Putamen (tissue), 1 donor: ENCODE measurements at regions not wholly inside any gene's neighbourhood (a gene's known extent, or its start where the extent isn't known, plus 50 kb on each side); places are given as distances from the start of the nearest gene placed in this dataset.

Experiments
- DNase-seq: peaks from one replicate; pipeline ENCODE4 v3.0.0-alpha.2; 2016; ENCODE audit warnings: low spot score

DNA sequence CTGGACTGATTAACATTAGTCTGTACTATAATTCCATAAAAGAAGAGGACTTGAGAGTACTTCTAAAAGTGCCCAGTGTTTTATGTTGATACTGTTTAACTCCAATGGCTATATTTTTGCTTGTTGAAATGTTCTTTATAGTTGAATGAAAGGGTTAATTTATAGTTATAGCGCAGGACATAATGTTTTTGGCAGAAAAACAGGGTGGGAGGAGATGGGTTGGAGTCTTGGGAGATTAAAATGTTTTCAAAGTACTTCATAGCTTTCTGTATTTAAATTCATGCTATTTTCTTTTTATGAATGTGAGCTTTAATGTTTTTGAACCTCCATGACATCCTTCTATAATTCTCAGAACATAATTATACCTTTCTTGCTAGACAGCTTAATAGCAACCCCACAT, 108.2 kb downstream of the CNTN3 start:
- no peak for DNase-seq

DNA sequence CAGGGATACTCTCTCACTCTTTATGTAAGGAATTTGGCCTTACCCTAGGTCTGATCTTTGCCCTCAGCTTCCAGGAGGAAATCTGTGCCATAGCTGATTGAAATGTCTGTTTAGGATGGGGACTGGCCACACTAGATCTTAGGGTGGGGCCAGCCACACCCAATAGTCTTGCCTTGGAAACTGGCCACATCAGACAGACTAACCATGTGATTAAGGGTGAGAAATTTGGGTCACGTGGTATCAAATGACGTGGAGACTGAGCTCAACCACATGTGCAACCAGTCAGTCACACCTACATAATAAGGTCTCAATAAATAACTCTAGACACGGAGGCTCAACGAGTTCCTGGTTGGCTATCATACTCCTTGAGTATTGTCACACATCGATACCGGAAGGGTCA, 113.5 kb downstream of the CNTN3 start:
- DNase-seq, result no peak

DNA sequence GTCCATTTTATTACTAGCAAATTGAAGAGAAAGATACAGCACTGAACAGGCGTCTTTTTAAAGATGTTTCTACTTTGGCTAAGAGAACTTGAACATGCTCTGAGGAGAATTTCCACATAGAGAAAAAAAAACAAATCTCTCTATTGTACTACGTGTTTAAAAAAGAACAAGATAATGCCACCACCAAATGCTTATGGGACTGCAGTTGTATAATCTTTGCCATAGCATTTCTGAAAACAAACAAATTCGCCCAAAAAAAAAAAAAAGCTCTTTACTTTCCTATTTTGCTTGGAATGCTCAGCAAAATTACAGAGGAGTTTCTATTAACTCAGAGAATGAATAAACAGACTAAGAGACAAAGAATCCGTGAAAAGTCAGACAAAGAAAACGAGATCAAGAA, 114.2 kb downstream of the CNTN3 start:
- DNase-seq, result no peak

DNA sequence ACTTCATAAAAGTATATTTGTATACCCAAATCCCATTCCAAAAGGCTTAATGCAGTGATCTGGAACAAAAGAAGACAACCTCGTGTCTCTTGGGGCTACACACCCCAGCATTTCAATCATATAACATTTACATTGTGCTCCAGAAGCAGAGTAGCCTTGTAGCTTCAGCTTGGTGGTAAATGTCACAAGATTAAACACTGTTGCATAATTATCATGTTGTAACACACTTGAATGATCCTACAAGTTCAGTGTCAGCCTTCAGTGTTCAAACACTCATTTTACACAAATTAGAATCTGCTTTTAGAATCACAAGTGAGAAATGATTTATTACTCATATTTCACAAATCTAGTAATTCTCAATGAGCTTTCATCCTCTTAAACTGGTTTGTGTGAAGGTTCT, 122.6 kb downstream of the CNTN3 start:
- no peak for DNase-seq

DNA sequence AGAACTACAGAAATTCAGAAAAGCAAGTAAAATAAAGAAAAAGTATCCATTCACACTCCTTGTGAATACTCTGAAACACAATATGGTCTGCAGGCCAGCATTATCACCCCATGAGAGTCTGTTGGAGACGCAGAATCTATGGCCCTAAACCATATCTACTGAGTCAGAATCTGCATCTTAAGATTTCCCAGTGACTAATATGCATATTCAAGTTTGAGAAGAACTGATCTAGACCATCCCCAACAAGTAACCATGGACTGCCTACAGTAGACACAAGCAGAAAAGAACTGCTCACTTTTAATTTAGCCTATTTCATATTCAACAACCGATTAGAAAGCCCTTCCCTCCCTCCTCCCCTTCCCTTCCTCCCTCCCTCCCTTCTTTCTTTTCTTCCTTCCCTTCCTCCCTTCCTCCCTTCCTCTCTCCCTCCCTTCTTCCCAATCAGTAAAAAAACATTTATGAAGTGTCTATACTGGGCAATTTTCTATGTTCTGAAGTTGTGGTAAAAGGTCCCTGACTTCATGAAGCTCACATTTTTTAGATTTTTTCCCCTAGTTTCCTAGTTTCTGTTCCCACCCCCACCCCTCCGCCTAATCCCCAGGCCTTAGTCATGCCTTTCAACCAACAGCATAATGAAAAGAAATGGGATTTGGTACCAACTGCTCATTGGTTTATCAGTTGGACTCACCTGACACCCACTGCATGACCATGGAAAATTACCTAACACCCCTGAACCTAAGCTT, 125.2 kb downstream of the CNTN3 start:
- DNase-seq, result no peak

DNA sequence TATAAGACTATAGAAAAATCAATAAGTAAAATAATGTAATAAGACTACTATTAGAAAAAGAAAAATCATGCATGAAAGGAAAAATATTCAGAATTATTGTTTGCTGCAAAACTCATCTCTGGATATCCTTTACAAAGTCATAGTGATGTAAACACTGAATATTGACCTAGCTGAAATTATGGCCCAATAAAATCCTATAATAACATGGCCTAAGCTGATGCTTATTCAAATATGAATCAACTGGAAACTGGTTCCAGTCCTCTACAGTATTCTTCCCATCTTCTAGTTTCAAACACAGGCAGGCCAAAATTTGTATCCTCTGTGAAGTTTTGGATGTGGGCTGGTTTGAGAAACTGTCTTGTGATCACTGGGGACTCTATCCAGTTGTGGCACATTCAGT, 134.5 kb downstream of the CNTN3 start:
- DNase-seq, result no peak

DNA sequence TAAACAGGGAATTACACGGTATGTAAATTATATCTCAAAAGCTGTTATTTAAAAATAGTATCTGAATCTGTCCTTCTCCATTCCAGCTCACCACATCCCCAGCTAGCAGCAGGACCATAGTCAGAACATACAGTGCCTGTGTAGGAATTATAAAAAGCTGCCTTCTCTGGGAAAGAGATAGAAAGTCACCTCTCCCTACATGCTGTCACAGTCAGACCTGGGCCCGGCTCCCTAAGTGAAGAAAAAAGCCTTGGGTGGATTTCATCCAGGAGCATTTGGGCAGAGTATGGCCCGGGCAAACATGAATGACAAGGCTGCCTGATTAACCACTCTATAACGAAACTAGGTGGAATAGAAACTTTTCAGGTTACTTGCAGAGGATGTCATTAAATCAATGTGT, 144.1 kb downstream of the CNTN3 start:
- no peak for DNase-seq

DNA sequence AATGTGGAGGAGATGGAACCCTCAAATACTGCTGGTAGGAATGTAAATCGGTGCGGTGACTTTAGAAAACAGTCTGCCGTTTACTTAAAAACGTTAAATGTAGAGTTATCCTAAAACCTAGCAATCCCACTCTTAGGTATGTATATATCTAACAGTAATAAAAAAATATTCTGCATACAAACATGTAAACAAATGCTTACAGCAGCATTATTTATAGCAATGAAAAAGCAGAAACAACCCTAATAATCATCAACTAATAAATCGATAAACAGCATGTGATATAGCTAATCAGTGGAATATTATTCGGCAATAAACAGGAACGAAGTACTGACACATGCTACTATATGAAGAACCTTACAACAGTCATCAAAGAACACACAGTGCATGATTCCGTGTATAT, 144.7 kb downstream of the CNTN3 start:
- no peak for DNase-seq

DNA sequence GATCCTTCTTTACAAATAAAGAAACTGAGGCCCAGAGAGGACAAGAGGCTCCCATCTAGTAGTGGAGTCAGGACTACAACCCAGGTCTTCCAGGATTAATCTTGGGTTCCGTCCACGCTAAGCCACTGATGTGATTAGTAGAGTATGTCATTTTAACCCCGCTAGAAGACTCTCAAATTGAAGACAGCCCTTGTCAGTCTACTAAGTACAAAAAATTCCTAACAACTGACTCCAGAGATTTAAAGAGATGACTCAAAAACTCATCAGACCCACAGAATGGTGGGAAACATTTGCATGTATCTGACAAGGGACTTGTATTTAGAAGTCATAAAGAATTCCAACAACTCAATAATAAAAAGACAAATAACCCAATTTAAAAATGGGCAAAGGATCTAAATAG, 145.3 kb downstream of the CNTN3 start:
- no peak for DNase-seq

DNA sequence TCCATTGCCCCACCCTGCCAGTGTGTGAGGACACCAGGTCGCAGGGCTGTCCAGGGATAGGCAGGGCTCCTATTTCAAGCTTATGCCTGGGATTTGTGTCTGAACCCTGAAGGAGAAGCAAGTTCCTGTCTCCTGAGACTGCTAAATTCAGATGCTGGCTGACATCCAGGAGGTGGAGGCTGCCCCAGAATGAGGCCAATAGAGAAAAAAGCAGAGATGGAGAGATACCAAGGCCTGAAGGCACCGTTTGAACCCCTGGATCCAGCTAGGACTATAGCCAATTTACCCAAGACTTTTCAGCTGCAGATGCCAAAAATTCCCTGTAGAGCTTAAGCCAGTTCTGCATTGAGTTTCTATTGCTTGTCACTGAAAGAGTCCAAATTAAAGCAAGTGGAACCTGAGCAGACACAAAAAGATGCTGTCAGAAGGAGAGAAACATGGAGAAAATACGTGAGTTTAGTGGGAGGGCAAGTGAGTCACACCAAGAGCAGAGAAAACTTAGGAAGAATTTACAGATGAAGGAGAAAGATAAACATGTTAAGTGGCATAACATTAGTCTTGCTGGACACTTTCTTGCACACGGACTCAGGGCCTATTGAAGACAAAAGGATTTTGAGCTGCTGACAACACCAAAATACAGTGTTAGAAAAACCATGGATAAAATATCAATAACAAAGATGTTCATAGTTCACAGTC, 148.6 kb downstream of the CNTN3 start:
- no peak for DNase-seq

DNA sequence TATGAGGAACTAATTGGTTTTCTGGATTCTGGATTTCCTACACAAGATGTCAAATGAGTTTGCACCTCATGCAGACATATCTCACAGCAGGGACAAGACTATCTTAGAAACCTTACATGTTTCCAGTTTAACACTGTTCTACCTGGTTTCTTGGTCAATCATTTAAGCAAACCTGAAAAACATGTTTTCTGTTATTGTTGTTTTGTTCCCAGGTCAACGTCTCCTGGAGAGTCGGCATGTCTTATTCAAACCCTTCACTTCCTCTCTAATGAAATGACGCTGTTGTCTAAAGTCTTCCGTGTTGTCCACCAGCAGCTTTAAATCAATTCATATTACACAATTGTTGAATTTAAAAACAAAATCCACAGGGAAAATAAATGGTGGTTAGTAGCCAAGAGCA, 150.9 kb downstream of the CNTN3 start:
- no peak for DNase-seq

DNA sequence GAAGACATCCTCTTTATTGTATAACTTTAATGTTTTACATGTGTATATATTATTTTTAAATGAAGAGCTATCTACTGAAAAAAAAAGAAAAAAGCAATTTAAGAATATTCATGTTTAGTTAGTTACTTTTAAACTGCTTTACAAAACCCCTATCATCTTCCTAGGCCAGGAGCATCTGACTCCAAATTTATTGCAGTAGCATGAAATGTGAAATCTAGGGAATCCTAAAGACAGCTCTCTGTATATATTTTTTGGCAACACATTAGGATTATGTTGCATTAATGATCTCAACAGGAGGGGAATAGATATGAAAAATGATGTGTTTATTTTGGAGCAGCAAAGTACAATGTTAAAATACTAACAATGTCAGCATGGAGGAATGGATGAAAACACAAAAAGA, 158.3 kb downstream of the CNTN3 start:
- no peak for DNase-seq

DNA sequence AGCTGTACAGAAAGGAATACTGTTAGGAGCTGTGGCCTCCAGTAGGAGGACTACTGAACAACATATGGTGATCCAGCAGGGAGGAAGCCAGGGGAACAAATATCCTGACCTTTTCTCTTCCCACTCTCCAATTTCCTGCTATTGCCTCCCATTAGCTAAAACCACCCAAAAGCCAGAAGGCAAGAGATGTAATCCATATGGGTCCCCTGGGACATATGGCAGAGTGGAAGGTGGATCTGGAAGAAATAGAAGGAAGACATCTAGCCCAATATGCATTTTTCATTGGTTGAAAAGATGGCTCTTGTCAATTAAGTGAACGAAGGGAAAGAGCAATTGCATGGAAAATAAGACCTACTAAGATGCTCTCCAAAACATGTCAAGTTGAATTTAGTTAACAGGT, 167.2 kb downstream of the CNTN3 start:
- no peak for DNase-seq

DNA sequence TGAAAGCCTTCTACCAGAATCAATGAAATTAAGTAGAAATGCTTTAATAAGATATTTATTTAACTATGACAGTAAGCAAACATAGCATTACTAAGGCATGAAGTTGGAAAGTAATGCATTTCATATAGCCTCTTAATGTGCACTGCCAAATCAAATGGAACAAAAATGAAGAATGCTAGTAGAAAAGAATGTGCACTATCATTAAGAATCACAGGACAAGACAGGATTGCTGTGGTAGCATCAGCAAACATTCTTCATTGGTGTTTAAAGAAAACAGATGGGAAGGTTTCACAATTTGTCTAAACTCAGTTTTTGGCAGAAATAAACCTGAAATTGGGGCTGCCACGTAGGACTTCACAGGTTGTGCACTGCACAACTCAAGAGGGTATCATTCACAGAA, 168.9 kb downstream of the CNTN3 start:
- no peak for DNase-seq

DNA sequence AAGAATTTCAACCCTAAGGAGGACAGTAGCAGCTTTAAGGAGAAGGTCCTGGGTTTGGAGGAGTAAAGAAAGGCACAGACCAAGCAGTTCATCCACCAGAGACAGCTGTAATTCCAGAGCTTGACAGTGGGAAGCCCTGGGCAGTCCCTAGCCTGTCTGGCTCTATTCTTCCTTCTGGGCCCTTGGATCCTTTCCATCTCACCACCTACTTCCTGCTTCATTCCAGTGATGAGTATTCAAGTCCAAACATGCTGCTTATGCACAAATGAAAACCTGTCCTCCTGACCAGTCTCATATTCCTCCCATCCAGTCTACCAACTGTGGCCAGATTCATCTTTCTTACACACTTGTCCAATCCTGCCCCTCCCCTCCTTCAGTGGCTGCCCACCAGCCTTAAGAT, 171.4 kb downstream of the CNTN3 start:
- DNase-seq, result no peak

DNA sequence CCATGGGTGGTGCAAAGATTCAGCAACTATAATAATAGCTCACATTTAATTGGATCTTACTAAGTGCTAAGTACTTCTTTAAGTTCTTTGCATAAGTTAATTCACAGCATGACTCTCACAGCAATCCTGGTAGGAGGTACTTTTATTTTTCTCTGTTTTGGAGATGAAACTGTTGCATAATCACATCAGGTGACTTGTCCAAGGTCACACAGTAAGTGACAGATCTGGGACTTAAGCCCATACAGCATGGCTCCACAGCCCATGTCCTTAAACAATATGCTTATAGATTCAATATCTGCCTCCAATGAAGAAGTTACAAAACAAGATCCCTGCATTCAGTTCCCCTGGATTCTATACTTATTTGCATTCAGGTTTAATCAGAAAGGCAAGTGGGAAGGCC, 171.8 kb downstream of the CNTN3 start:
- DNase-seq, result no peak

DNA sequence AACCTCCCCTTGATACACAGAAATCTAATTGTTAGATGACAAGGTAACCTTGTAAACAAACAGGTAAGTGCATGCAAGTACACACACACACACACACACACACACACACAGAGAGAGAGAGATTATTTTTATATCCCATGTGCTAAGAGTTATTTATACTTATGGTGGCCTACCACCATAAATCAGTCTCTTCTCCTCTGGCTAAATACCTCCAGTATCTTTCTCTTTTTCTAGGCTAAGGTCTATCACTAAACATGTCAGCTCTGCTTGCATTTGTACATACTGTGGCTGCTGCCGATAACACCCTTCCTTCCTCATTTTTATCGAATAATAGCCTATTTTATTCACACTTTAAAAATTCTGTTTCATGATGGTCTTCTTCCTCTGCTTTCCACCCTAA, 172.4 kb downstream of the CNTN3 start:
- DNase-seq, result no peak

DNA sequence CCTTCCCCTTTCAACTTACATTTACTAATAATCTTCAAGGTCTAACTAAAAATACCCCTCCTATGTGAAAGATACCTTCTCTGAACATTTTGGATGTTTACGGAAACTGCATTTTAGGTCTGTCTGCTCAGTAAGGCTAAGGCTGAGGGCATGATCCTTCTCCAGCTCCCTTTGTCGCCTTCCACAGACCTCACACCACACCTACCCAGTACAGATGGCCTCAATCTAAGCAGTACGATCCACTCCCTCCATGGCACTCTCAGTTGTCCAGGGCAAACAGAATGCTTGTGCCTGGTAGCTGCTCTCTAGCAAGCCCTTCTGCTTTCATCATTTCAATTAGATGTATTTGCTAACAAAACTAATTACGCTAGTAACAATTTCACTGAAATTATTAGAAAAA, 178.3 kb downstream of the CNTN3 start:
- no peak for DNase-seq

DNA sequence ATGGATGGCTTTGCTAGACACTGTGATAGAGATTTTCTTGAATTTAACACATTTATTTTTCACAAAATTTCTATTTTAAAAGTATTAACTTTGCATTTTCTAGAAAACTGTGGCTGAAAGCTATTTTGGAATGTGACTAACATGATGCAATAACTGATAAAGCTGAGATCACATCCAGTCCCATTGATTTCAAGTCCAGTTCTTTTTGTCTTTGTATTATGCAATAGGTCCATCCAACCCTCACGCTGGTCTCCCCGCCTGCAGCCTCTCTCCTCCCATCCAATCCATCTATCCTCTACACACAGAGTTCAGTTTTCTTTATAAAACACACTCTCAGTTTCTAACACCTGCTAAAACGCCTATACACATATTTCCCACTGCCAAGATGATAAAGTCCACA, 178.8 kb downstream of the CNTN3 start:
- no peak for DNase-seq

DNA sequence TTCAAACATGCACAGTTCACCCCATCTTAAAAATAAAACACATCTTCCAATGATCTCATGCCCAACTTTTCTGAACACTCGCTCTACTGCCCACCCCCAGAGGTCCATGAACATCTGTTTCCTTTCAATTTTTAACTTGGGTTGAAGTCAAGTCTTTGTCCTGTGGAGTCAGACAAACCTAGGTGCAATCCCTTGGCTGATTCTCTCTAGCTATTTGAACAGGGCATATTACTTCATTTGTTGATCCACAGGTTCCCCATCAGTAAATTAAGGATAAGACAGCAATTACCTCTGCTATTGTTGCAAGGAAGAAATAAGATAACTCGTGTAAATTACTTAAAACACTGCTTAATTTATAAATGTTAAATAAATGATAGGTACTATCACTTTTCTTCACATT, 180.1 kb downstream of the CNTN3 start:
- DNase-seq, result no peak

DNA sequence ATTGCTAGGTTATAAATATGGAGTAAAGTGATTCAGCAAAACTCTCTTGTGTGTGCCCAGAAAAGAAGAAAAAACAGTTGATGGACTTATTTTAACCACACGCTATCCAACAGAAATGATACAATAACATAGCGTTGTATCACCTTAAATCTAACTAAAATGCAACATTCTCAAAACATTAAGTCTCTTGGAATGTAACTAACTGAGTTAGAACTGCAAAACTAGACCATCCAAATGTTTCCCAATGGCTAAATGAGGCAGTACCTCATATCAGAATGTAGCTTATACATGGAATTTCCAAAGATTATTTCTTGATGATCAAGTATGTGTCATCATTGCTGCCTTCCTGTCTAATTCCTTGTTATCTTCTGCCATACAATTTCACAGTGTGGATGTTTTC, 187.9 kb downstream of the CNTN3 start:
- no peak for DNase-seq

DNA sequence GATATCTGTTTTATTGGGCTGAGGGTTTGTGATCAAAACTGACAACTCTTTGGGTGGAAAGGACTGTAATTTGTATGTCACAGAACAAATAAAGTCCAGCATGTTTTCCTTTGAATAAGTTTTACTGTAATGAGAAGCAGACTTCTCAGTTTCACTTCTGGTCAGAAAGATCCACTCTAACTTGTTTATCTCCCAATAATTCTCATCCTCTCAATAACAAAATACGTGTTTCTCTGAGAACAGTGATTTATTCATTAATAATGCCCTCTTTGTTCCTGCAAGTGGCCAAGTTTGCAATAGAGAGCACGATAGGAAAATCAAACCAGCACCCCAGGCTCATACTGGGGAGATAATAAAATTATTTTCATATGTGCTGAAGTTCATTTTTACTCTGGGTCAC, 190.6 kb downstream of the CNTN3 start:
- DNase-seq, result peak; percentile 18

DNA sequence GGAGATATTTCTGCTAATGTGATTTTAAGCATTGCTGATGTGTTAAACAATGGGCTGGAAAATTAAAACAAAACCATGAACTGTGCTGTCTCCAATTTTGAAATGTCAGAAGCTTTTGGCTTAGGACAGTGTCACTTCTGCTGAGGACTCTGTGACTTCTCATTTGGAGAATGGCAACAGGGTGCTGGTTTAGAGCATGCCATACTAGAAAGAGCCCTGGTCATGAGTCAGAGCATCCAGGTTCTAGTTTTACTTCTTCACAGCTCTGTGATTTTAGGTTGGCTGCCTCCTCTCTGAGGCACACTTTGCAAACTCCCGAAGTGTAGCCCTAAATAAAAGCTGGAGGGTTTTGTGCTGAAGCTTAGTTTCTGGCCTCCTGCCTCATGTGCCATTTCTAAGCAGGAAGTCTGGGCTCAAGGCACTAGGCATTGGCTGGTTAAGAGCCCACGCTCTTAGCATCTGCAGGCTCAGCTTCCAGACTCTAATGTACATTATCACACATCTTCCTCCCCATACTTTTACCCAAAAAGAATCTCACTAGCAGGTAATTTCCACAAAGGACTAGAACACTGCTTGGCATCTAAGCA, 193.8 kb downstream of the CNTN3 start:
- no peak for DNase-seq

DNA sequence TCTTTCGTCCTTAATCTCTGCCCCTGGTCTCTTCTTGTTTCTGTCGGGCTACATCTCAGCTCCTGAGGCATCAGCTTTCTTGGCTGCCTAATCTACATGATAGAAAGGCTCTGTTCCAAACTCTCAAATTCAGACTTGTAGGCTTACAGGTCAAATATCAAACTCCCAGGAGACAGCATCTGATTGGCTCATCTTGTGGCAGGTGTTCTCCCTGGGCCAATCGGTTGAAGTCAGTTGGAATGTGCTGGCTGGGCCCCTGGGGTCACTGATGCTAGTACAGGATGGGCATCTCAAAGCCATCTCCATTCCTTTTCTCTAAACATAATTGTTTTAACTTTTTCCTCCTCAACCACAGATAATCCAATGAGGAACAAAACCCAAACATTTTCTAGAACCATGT, 198.7 kb downstream of the CNTN3 start:
- no peak for DNase-seq
